H1 (cell line): ENCODE measurements at regions not wholly inside any gene's neighbourhood (a gene's known extent, or its start where the extent isn't known, plus 50 kb on each side); places are given as distances from the start of the nearest gene placed in this dataset.

ENCODE experiments used
- CTCF ChIA-PET: fragments of 300-600 bp; sonication (Branson Sonifier 250); formaldehyde crosslinking; loops from one replicate; lab custom pipeline; 2021; ENCODE audit not compliant: partially characterized antibody; lab: Charles Lee
- POLR2A ChIA-PET: fragments of 300-600 bp; sonication (Branson Sonifier 250); formaldehyde crosslinking; loops from one replicate; lab custom pipeline; 2021; ENCODE audit warnings: inconsistent platforms; ENCODE audit not compliant: partially characterized antibody; lab: Charles Lee
- DNase-seq, 2 experiments: peaks; one replicate each; pipeline versions ENCODE4 v3.0.0 to v3.0.0-alpha.2; 2010 to 2022; ENCODE audit warnings: low spot score in 2 of 2, low read depth in 1 of 2, mixed read lengths in 1 of 2
- FAIRE-seq: peaks from 2 replicates; lab custom pipeline; 2011; peaks lifted over from hg19 to GRCh38; lab: Jason Lieb, UNC
- H2AFZ ChIP-seq: 2 replicates; pipeline ENCODE4 v1.8.1; 2012; ENCODE audit warnings: low read length, inconsistent platforms
- H2AK5ac ChIP-seq: 2 replicates; pipeline ENCODE4 v1.6.1; 2013; ENCODE audit warnings: low read depth, low read length
- H2BK120ac ChIP-seq: replicated peaks from 2 replicates; pipeline ENCODE3; 2013; ENCODE audit warnings: low read depth, low read length, inconsistent platforms
- H2BK12ac ChIP-seq: 2 replicates; pipeline ENCODE4 v1.6.1; 2013; ENCODE audit warnings: low read depth, low read length
- H2BK15ac ChIP-seq: 2 replicates; pipeline ENCODE4 v1.6.1; 2013; ENCODE audit warnings: low read length
- H2BK20ac ChIP-seq: 2 replicates; pipeline ENCODE4 v1.6.1; 2013; ENCODE audit warnings: low read length
- H2BK5ac ChIP-seq: 2 replicates; pipeline ENCODE4 v1.6.1; 2013; ENCODE audit warnings: low read depth, low read length
- H3K14ac ChIP-seq: 2 replicates; pipeline ENCODE4 v1.6.1; 2013; ENCODE audit warnings: inconsistent platforms; ENCODE audit not compliant: insufficient read length
- H3K18ac ChIP-seq: 2 replicates; pipeline ENCODE4 v1.6.1; 2013; ENCODE audit warnings: low read length; ENCODE audit errors: extremely low read depth
- H3K23ac ChIP-seq: 2 replicates; pipeline ENCODE4 v1.6.1; 2013; ENCODE audit warnings: inconsistent platforms; ENCODE audit not compliant: insufficient read length
- H3K23me2 ChIP-seq: 2 replicates; pipeline ENCODE4 v1.6.1; 2013; ENCODE audit warnings: low read depth, low read length
- H3K27ac ChIP-seq: 2 replicates; pipeline ENCODE4 v1.6.1; 2011; ENCODE audit warnings: low read depth, low read length, inconsistent platforms
- H3K27me3 ChIP-seq, 4 experiments: replicated peaks in 1 of 4; 1 replicate in 1 of 4; 2 replicates in 3 of 4; pipeline versions ENCODE4 v1.6.1 to v1.8.1; 2011 to 2013; ENCODE audit warnings: low read length in 3 of 4, mild to moderate bottlenecking in 3 of 4, inconsistent platforms in 2 of 4, mixed read lengths in 2 of 4, moderate library complexity in 1 of 4; ENCODE audit not compliant: control insufficient read depth in 3 of 4, insufficient read depth in 3 of 4; ENCODE audit errors: extremely low read depth in 1 of 4
- H3K36me3 ChIP-seq, 4 experiments: 2 replicates each; pipeline versions ENCODE4 v1.6.1 to v1.8.1; 2011 to 2013; ENCODE audit warnings: mild to moderate bottlenecking in 4 of 4, low read length in 3 of 4, moderate library complexity in 2 of 4, control low read depth in 1 of 4, inconsistent platforms in 1 of 4; ENCODE audit not compliant: insufficient read depth in 4 of 4, control insufficient read depth in 2 of 4
- H3K4ac ChIP-seq: replicated peaks from 2 replicates; pipeline ENCODE3; 2013; ENCODE audit warnings: low read length, low read depth, mixed read lengths, inconsistent platforms; ENCODE audit not compliant: insufficient read length
- H3K4me1 ChIP-seq, 4 experiments: replicated peaks in 1 of 4; 1 replicate in 1 of 4; 2 replicates in 3 of 4; pipeline versions ENCODE4 v1.6.1 to v1.8.1; 2011 to 2013; ENCODE audit warnings: low read length in 3 of 4, inconsistent platforms in 2 of 4, mixed read lengths in 1 of 4; ENCODE audit not compliant: insufficient read depth in 4 of 4, control insufficient read depth in 3 of 4
- H3K4me2 ChIP-seq, 2 experiments: 2 replicates each; pipeline versions ENCODE4 v1.6.1 to v1.8.1; 2011 to 2013; ENCODE audit warnings: low read depth in 2 of 2, low read length in 2 of 2, control low read depth in 1 of 2, inconsistent platforms in 1 of 2, mild to moderate bottlenecking in 1 of 2; ENCODE audit not compliant: insufficient read depth in 1 of 2
- H3K4me3 ChIP-seq, 4 experiments: fragments of 200-600, 300-600 bp in 1 of 4; sonication (generic), shearing (Covaris generic), sonication (Bioruptor Twin) in 1 of 4; 2 replicates each; pipeline versions ENCODE4 v1.5.1 to v1.8.1; 2011 to 2016; ENCODE audit warnings: low read length in 4 of 4, low read depth in 3 of 4, control low read depth in 2 of 4, inconsistent platforms in 2 of 4, mild to moderate bottlenecking in 2 of 4, mixed read lengths in 1 of 4, moderate library complexity in 1 of 4; ENCODE audit not compliant: insufficient read depth in 2 of 4; ENCODE audit errors: extremely low read depth in 1 of 4
- H3K56ac ChIP-seq: replicated peaks from 2 replicates; pipeline ENCODE3; 2013; ENCODE audit warnings: low read depth, mild to moderate bottlenecking, mixed read lengths, low read length, inconsistent platforms; ENCODE audit not compliant: insufficient read length
- H3K79me1 ChIP-seq: 2 replicates; pipeline ENCODE4 v1.6.1; 2013; ENCODE audit warnings: low read depth, low read length, control low read depth
- H3K79me2 ChIP-seq, 2 experiments: 2 replicates each; pipeline versions ENCODE4 v1.6.1 to v1.8.1; 2012 to 2013; ENCODE audit warnings: low read length in 2 of 2, mild to moderate bottlenecking in 2 of 2, inconsistent platforms in 1 of 2; ENCODE audit not compliant: insufficient read depth in 2 of 2, control insufficient read depth in 1 of 2
- H3K9ac ChIP-seq, 4 experiments: replicated peaks in 1 of 4; 1 replicate in 1 of 4; 2 replicates in 3 of 4; pipeline versions ENCODE4 v1.6.1 to v1.8.1; 2011 to 2013; ENCODE audit warnings: low read depth in 3 of 4, low read length in 3 of 4, control low read depth in 2 of 4, mild to moderate bottlenecking in 2 of 4, moderate library complexity in 2 of 4, inconsistent platforms in 1 of 4; ENCODE audit errors: extremely low read depth in 1 of 4
- H3K9me3 ChIP-seq, 2 experiments: 2 replicates each; pipeline versions ENCODE4 v1.6.1 to v1.8.1; 2012 to 2013; ENCODE audit warnings: mild to moderate bottlenecking in 2 of 2, moderate library complexity in 2 of 2, control low read depth in 1 of 2, inconsistent platforms in 1 of 2, low read depth in 1 of 2, low read length in 1 of 2, mixed read lengths in 1 of 2; ENCODE audit not compliant: insufficient read depth in 2 of 2
- H4K20me1 ChIP-seq, 2 experiments: replicated peaks in 1 of 2; 2 replicates each; pipeline versions ENCODE3 to v1.8.1; 2011 to 2013; ENCODE audit warnings: inconsistent platforms in 2 of 2, low read length in 2 of 2, mild to moderate bottlenecking in 1 of 2; ENCODE audit not compliant: insufficient read depth in 2 of 2, control insufficient read depth in 1 of 2
- H4K5ac ChIP-seq: 2 replicates; pipeline ENCODE4 v1.6.1; 2013; ENCODE audit warnings: low read length, low read depth, mixed read lengths, inconsistent platforms; ENCODE audit not compliant: insufficient read length
- H4K8ac ChIP-seq: 2 replicates; pipeline ENCODE4 v1.8.0; 2013; ENCODE audit warnings: mild to moderate bottlenecking, moderate library complexity, low read length, inconsistent platforms; ENCODE audit not compliant: insufficient read depth; ENCODE audit errors: extremely low read depth
- H4K91ac ChIP-seq: replicated peaks from 2 replicates; pipeline ENCODE3; 2013; ENCODE audit warnings: low read length, mixed read lengths, inconsistent platforms; ENCODE audit not compliant: insufficient read length
- EP300 ChIP-seq, 2 experiments: IDR thresholded peaks; 1 replicate in 1 of 2; 2 replicates in 1 of 2; pipeline ENCODE4 v1.6.1; 2011 to 2012; ENCODE audit warnings: low read depth in 2 of 2, low read length in 2 of 2, mild to moderate bottlenecking in 2 of 2, borderline replicate concordance in 1 of 2, inconsistent platforms in 1 of 2, moderate library complexity in 1 of 2
- HDAC6 ChIP-seq: IDR thresholded peaks from one replicate; pipeline ENCODE4 v1.7.1; 2012; ENCODE audit warnings: low read depth, mild to moderate bottlenecking, inconsistent platforms, low read length, moderate library complexity
- RXRA ChIP-seq: IDR thresholded peaks from 2 replicates; pipeline ENCODE4 v1.6.1; 2011; ENCODE audit warnings: low read depth, mild to moderate bottlenecking, low read length, moderate library complexity; ENCODE audit not compliant: insufficient read depth

DNA sequence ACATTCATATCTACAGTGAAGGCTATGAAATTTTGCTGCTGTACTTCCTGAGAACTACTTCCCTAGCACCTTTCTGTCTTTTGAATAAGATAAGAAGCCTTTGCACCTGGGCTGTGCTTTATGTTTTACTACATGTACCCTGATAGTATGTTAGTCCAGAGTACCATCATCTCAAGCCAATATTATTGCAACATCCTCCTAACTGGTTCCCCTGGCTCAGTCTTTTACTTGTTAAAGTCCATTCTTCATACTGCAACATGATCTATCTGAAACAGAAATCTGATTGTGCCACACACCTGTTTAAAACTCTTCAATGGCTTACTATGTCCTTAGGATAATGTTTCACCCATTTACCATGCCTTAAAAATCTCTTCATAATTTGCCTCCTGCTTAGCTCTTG lies 102.3 kb downstream of the AGTR2 start:
- Histone ChIP-seq H4K20me1 (no peaks in the 10 kb centered on the region), H3K23me2 (no peaks in the 10 kb centered on the region), H3K27ac (no peak overlapping the region), H3K9ac (no peak overlapping the region), H3K9me3 (no peaks in the 10 kb centered on the region), H2BK20ac (no peak overlapping the region), H2AFZ (no peak overlapping the region), H2AK5ac (no peak overlapping the region), H4K5ac (no peak overlapping the region), H4K8ac (no peak overlapping the region), H3K79me2 (no peaks in the 10 kb centered on the region), H2BK15ac (no peak overlapping the region), H3K36me3 (no peaks in the 10 kb centered on the region), H4K91ac (no peak overlapping the region), H2BK5ac (no peak overlapping the region), H3K4me1 (no peaks in the 10 kb centered on the region), H3K79me1 (no peaks in the 10 kb centered on the region), H3K27me3 (no peaks in the 10 kb centered on the region), H3K18ac (no peak overlapping the region), H3K4me2 (no peak overlapping the region), H3K14ac (no peak overlapping the region), H3K56ac (no peak overlapping the region), H3K23ac (no peak overlapping the region), H2BK120ac (no peak overlapping the region), H3K4me3 (no peak overlapping the region), H2BK12ac (no peak overlapping the region), H3K4ac (no peak overlapping the region)
- CTCF ChIA-PET = no interaction called here
- no peak for FAIRE-seq
- no peak for TF ChIP-seq EP300 (IDR thresholded peaks at IDR 0.05; ENCODE audit: borderline replicate concordance in 1 of 2, low read depth in 2 of 2, low read length in 2 of 2)
- no peak for TF ChIP-seq HDAC6
- TF ChIP-seq RXRA = no peak
- POLR2A ChIA-PET = no interaction called here
- no peak for DNase-seq
